NB4 (cell line): ENCODE measurements at regions not wholly inside any gene's neighbourhood (a gene's known extent, or its start where the extent isn't known, plus 50 kb on each side); places are given as distances from the start of the nearest gene placed in this dataset.

Source experiments
- MYC ChIP-seq: IDR thresholded peaks from 2 replicates; pipeline ENCODE4 v1.6.1; 2011; ENCODE audit warnings: low read depth, low read length
- POLR2A ChIP-seq: IDR thresholded peaks from 2 replicates; pipeline ENCODE4 v1.6.1; 2011; ENCODE audit warnings: mild to moderate bottlenecking; ENCODE audit not compliant: insufficient read length; ENCODE audit errors: extremely low read depth
- TF ChIP-seq, protein P1 (sequence below): IDR thresholded peaks from 2 replicates; pipeline ENCODE4 v1.6.1; 2011; ENCODE audit warnings: low read depth, low read length
- TF ChIP-seq, protein P2 (sequence below): IDR thresholded peaks from one replicate; pipeline ENCODE4 v1.5.1; 2012; ENCODE audit warnings: low read depth, low read length

DNA sequence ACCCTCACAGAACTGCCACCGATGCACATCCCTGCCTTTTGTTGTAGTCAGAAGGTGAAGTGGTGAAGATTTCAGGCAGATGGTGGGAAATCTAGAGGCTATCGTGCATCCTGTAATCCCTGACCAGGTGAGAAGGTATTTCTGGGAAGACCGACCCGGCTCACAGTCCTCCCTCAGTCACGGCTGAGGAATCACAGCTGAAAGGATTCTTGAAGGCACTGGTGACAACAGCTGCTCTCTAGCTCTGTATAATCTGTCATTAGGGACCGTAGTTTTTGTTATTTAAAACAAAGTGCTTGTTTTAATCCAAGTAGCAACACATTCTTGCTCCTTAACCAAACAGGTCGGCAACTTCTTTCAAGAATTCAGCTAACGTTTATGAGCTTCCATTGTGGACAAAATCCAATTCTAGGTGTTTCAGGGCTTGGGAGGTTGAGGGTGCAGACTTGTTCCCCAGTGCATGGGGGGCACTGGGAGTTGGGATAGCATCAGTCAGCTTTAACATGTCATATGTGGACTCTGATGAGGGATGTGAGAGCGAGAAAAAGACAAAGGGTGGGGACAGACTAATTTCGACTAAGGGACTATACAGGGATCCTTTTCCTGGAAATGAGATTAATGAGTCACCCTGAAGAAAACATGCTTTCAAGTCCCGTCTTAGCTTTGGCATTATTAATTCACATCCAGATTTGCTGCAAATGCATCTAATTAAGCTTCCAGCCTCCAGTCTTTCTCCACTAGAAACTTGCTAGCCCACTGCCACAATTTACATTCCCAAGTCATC lies 141.0 kb upstream of the RASGRP1 start:
- TF ChIP-seq, protein P1, sequence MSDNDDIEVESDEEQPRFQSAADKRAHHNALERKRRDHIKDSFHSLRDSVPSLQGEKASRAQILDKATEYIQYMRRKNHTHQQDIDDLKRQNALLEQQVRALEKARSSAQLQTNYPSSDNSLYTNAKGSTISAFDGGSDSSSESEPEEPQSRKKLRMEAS, result no peak
- TF ChIP-seq, protein P2, sequence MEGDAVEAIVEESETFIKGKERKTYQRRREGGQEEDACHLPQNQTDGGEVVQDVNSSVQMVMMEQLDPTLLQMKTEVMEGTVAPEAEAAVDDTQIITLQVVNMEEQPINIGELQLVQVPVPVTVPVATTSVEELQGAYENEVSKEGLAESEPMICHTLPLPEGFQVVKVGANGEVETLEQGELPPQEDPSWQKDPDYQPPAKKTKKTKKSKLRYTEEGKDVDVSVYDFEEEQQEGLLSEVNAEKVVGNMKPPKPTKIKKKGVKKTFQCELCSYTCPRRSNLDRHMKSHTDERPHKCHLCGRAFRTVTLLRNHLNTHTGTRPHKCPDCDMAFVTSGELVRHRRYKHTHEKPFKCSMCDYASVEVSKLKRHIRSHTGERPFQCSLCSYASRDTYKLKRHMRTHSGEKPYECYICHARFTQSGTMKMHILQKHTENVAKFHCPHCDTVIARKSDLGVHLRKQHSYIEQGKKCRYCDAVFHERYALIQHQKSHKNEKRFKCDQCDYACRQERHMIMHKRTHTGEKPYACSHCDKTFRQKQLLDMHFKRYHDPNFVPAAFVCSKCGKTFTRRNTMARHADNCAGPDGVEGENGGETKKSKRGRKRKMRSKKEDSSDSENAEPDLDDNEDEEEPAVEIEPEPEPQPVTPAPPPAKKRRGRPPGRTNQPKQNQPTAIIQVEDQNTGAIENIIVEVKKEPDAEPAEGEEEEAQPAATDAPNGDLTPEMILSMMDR, result no peak
- TF ChIP-seq MYC (no peak), POLR2A (no peak)
